ENCODE measurements at regions not wholly inside any gene's neighbourhood (a gene's known extent, or its start where the extent isn't known, plus 50 kb on each side); places are given as distances from the start of the nearest gene placed in this dataset.
A peak's percentile ranks its signal among the peaks of the same experiment; 100 is the strongest.

GRCh38 chr11:82557274-82557673, 176.4 kb downstream of the FAM181B start:
- Mint-ChIP-seq H3K27ac (no peak overlapping the region), H3K9me3 (no peaks in the 10 kb centered on the region), H3K27me3 (ENCODE audit: insufficient read depth) (no peaks in the 10 kb centered on the region), H3K4me3 (no peak overlapping the region), H3K4me1 (peaks cover 10% of the 10 kb centered on the region), H3K36me3 (ENCODE audit: low read depth) (no peaks in the 10 kb centered on the region)
- H3K9me3 ChIP-seq (ENCODE audit: control insufficient read depth, low read length) = no peaks in the 10 kb centered on the region
- no peak for TF ChIP-seq CTCF (conservative IDR thresholded peaks at IDR 0.05)
- no peaks in the 10 kb centered on the region for H3K4me1 ChIP-seq (ENCODE audit: control insufficient read depth, insufficient read depth, low read length)
- WGBS, 2 experiments (ENCODE audit: insufficient coverage in 1 of 2, insufficient read length in 1 of 2) = 90 to 93% methylated on average over 3 to 4 of the region's 4 CpGs
- DNase-seq = no peak
- no peaks in the 10 kb centered on the region for H3K27me3 ChIP-seq (ENCODE audit: control insufficient read depth, insufficient read depth, low read length, poor library complexity, severe bottlenecking)
- no peak overlapping the region for H3K9ac ChIP-seq (ENCODE audit: extremely low read depth, low read length, poor library complexity, severe bottlenecking)
- no peak overlapping the region for H3K4me3 ChIP-seq (ENCODE audit: low read length)
- no peak overlapping the region for H3K27ac ChIP-seq (ENCODE audit: low read depth, low read length)
- no peaks in the 10 kb centered on the region for H3K36me3 ChIP-seq (ENCODE audit: control insufficient read depth, insufficient read depth, low read length)

GRCh38 chr11:82556210-82556609, 177.5 kb downstream of the FAM181B start:
- Histone ChIP-seq H3K27me3 (ENCODE audit: control insufficient read depth, insufficient read depth, low read length, poor library complexity, severe bottlenecking) (no peaks in the 10 kb centered on the region), H3K4me3 (ENCODE audit: low read length) (no peak overlapping the region), H3K9me3 (ENCODE audit: control insufficient read depth, low read length) (no peaks in the 10 kb centered on the region), H3K36me3 (ENCODE audit: control insufficient read depth, insufficient read depth, low read length) (no peaks in the 10 kb centered on the region), H3K9ac (ENCODE audit: extremely low read depth, low read length, poor library complexity, severe bottlenecking) (no peak overlapping the region), H3K4me1 (ENCODE audit: control insufficient read depth, insufficient read depth, low read length) (no peaks in the 10 kb centered on the region), H3K27ac (ENCODE audit: low read depth, low read length) (no peak overlapping the region)
- Mint-ChIP-seq H3K4me1 (peaks cover 10% of the 10 kb centered on the region), H3K27ac (no peak overlapping the region), H3K9me3 (no peaks in the 10 kb centered on the region), H3K4me3 (no peak overlapping the region), H3K36me3 (ENCODE audit: low read depth) (no peaks in the 10 kb centered on the region), H3K27me3 (ENCODE audit: insufficient read depth) (peaks cover under 1% of the 10 kb centered on the region)
- TF ChIP-seq CTCF (conservative IDR thresholded peaks at IDR 0.05) = no peak
- DNase-seq = no peak

GRCh38 chr11:82546661-82547557, 186.8 kb downstream of the FAM181B start:
- Mint-ChIP-seq H3K27me3 (ENCODE audit: insufficient read depth) (peaks cover 5% of the 10 kb centered on the region), H3K27ac (no peak overlapping the region), H3K9me3 (peaks cover 2% of the 10 kb centered on the region), H3K4me1 (peaks cover 4% of the 10 kb centered on the region), H3K36me3 (ENCODE audit: low read depth) (no peaks in the 10 kb centered on the region), H3K4me3 (no peak overlapping the region)
- DNase-seq = no peak
- H3K4me3 ChIP-seq (ENCODE audit: low read length) = no peak overlapping the region
- peak overlapping the region; percentile 42 for H3K27ac ChIP-seq (ENCODE audit: low read depth, low read length)
- WGBS, 2 experiments (ENCODE audit: insufficient coverage in 1 of 2, insufficient read length in 1 of 2) = 50 to 83% methylated on average over 1 to 3 of the region's 3 CpGs
- H3K4me1 ChIP-seq (ENCODE audit: control insufficient read depth, insufficient read depth, low read length) = peaks cover 2% of the 10 kb centered on the region
- H3K9me3 ChIP-seq (ENCODE audit: control insufficient read depth, low read length) = no peaks in the 10 kb centered on the region
- no peaks in the 10 kb centered on the region for H3K36me3 ChIP-seq (ENCODE audit: control insufficient read depth, insufficient read depth, low read length)
- H3K27me3 ChIP-seq (ENCODE audit: control insufficient read depth, insufficient read depth, low read length, poor library complexity, severe bottlenecking) = no peaks in the 10 kb centered on the region
- no peak overlapping the region for H3K9ac ChIP-seq (ENCODE audit: extremely low read depth, low read length, poor library complexity, severe bottlenecking)
- no peak for TF ChIP-seq CTCF (conservative IDR thresholded peaks at IDR 0.05)

All from endodermal cell (in vitro differentiated cells).